NCI-H69 (cell line): ENCODE measurements at regions not wholly inside any gene's neighbourhood (a gene's known extent, or its start where the extent isn't known, plus 50 kb on each side); places are given as distances from the start of the nearest gene placed in this dataset.
A peak's percentile ranks its signal among the peaks of the same experiment; 100 is the strongest.
"Not testable (repeated sequence)": the region's sequence is repeated elsewhere in the genome, so short reads cannot be mapped to it uniquely, and the experiment has no call there.

ENCODE experiments used
- DNase-seq: peaks from one replicate; lab custom pipeline; 2025; lab: John Stamatoyannopoulos, UW

GRCh38 chr5:152689250-152689711 lies 284.2 kb upstream of the NMUR2 start:
- peak; percentile 49 for DNase-seq

GRCh38 chr5:152694231-152694630 lies 289.2 kb upstream of the NMUR2 start:
- DNase-seq: no peak

GRCh38 chr5:152701305-152701949 lies 296.3 kb upstream of the NMUR2 start:
- peak; percentile 21 for DNase-seq

- DNase-seq: no peak
Observed at GRCh38 chr5:152704286-152704685, 299.2 kb upstream of the NMUR2 start.

- DNase-seq: no peak
Observed at GRCh38 chr5:152711801-152712388, 306.8 kb upstream of the NMUR2 start.

GRCh38 chr5:152717393-152717792 lies 312.3 kb upstream of the NMUR2 start:
- peak; percentile 23 for DNase-seq

- DNase-seq: no peak
Observed at GRCh38 chr5:152723482-152723881, 318.4 kb upstream of the NMUR2 start.

GRCh38 chr5:152730176-152730575 lies 325.1 kb upstream of the NMUR2 start:
- DNase-seq: no peak

GRCh38 chr5:152736906-152737305 lies 331.8 kb upstream of the NMUR2 start:
- no peak for DNase-seq

GRCh38 chr5:152739916-152740315 lies 334.8 kb upstream of the NMUR2 start:
- DNase-seq: no peak

- not testable (repeated sequence) for DNase-seq
Observed at GRCh38 chr5:152741126-152741525, 336.0 kb upstream of the NMUR2 start.

- DNase-seq: not testable (repeated sequence)
Observed at GRCh38 chr5:152787709-152788217, 382.7 kb upstream of the NMUR2 start.

- DNase-seq: no peak
Observed at GRCh38 chr5:152801886-152802285, 396.8 kb upstream of the NMUR2 start.

GRCh38 chr5:152804179-152804578 lies 399.1 kb upstream of the NMUR2 start:
- no peak for DNase-seq

GRCh38 chr5:152811988-152812387 lies 406.9 kb upstream of the NMUR2 start:
- peak; percentile 54 for DNase-seq

- peak; percentile 26 for DNase-seq
Observed at GRCh38 chr5:152813526-152813925, 408.4 kb upstream of the NMUR2 start.

- DNase-seq: no peak
Observed at GRCh38 chr5:152819891-152820290, 414.8 kb upstream of the NMUR2 start.

- DNase-seq: no peak
Observed at GRCh38 chr5:152824316-152824715, 419.2 kb upstream of the NMUR2 start.

- DNase-seq: peak; percentile 86
Observed at GRCh38 chr5:152838241-152838786, 433.2 kb upstream of the NMUR2 start.

- DNase-seq: no peak
Observed at GRCh38 chr5:152844713-152845112, 439.6 kb upstream of the NMUR2 start.

- no peak for DNase-seq
Observed at GRCh38 chr5:152853361-152853760, 448.3 kb upstream of the NMUR2 start.

- DNase-seq: no peak
Observed at GRCh38 chr5:152855441-152855840, 450.4 kb upstream of the NMUR2 start.

GRCh38 chr5:152861231-152861630 lies 456.2 kb upstream of the NMUR2 start:
- no peak for DNase-seq
